ENCODE measurements at regions not wholly inside any gene's neighbourhood (a gene's known extent, or its start where the extent isn't known, plus 50 kb on each side); places are given as distances from the start of the nearest gene placed in this dataset.

DNA sequence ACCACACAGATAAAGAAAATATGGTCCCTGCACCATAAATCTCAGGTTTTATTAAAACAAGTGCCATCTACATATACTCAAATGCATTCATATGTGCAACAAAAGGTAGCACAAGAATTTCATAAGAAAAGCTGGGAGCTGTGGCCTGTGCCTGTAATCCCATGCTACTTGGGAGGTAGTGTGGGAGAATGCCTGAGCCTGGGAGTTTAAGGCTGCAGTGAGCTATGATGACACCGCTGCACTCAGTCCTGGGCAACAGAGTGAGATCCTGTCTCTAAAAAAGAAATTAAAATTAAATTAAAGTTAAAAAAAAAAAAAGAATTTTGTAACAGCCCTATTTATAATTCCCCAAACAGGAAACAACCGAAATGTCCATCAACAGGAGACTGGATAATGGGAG lies 81.3 kb upstream of the JADE1 start:
- H3K4me1 Mint-ChIP-seq = no peaks in the 10 kb centered on the region
- ChIA-PET CTCF (no interaction called here), POLR2A (no interaction called here)
- ATAC-seq (ENCODE audit: low read depth) = no peak
- no peaks in the 10 kb centered on the region for H3K27me3 Mint-ChIP-seq
- H3K27ac Mint-ChIP-seq = no peak overlapping the region
- no peak for DNase-seq
- H3K9me3 Mint-ChIP-seq = no peaks in the 10 kb centered on the region
- no peak overlapping the region for H3K4me3 Mint-ChIP-seq
- intact Hi-C loops (cut with micrococcal nuclease) = no loop called here
- H3K36me3 Mint-ChIP-seq (ENCODE audit: low read depth) = no peaks in the 10 kb centered on the region
- TF ChIP-seq, protein P1, sequence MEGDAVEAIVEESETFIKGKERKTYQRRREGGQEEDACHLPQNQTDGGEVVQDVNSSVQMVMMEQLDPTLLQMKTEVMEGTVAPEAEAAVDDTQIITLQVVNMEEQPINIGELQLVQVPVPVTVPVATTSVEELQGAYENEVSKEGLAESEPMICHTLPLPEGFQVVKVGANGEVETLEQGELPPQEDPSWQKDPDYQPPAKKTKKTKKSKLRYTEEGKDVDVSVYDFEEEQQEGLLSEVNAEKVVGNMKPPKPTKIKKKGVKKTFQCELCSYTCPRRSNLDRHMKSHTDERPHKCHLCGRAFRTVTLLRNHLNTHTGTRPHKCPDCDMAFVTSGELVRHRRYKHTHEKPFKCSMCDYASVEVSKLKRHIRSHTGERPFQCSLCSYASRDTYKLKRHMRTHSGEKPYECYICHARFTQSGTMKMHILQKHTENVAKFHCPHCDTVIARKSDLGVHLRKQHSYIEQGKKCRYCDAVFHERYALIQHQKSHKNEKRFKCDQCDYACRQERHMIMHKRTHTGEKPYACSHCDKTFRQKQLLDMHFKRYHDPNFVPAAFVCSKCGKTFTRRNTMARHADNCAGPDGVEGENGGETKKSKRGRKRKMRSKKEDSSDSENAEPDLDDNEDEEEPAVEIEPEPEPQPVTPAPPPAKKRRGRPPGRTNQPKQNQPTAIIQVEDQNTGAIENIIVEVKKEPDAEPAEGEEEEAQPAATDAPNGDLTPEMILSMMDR (IDR thresholded peaks at IDR 0.05) = no peak

DNA sequence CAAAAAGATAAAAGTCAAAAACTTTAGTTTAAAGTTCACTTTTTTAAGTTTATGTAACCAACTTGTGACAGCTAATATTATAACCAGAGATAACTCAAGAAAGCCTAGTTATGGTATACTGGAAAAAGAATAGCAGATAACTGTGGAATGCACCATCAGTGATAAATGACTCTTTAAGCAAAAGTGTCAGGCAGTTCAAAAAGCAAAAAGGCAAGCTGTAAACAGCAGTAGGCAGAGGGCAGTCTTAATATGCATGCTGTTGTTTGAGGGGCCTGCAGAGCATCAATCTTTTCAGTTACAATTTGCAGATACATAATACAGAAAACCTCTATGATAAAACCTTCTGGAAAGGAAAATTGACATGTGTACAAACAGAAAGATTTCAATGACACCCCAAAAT lies 81.8 kb upstream of the JADE1 start:
- Mint-ChIP-seq H3K9me3 (no peaks in the 10 kb centered on the region), H3K4me3 (no peak overlapping the region), H3K4me1 (no peaks in the 10 kb centered on the region), H3K27me3 (no peaks in the 10 kb centered on the region), H3K27ac (no peak overlapping the region), H3K36me3 (ENCODE audit: low read depth) (no peaks in the 10 kb centered on the region)
- DNase-seq (no peak), ATAC-seq (ENCODE audit: low read depth) (no peak)
- ChIA-PET POLR2A (no interaction called here), CTCF (no interaction called here)
- TF ChIP-seq, protein P1 (IDR thresholded peaks at IDR 0.05) = no peak
- intact Hi-C loops (cut with micrococcal nuclease) = no loop called here

DNA sequence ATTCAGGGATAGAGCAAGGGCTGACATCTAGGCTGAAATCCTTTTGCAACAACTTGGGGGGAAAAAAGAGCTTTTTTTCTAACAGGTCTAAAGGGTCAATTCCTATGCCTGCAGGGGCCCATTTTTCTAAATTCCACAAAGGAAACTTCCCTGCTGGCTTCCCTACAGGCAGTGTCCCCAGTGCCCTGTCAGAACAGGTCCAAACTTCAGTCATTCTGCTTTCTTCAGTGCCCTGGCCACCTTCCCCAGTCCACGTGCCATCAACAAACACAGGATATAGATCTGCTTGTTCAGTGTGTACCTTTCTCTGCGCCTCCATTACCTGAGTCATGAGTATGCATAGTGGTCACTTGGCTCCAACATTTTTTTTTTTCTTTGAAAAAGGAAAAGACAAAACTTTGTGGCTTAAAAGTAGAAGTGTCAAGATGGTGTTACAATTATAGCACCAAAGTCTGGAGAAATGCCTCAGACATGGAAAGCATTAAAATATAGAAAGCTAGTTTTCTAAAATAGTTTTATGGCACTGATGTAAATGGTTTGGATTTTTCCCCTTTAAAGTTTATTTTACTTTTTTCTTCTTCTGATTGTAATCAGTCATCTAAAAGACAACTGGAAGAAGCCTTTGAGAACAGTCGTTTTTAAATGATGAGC lies 84.0 kb upstream of the JADE1 start:
- Mint-ChIP-seq H3K4me1 (no peaks in the 10 kb centered on the region), H3K36me3 (ENCODE audit: low read depth) (no peaks in the 10 kb centered on the region), H3K27ac (no peak overlapping the region), H3K27me3 (no peaks in the 10 kb centered on the region), H3K9me3 (no peaks in the 10 kb centered on the region), H3K4me3 (no peak overlapping the region)
- TF ChIP-seq, protein P1 (IDR thresholded peaks at IDR 0.05) = no peak
- ATAC-seq (ENCODE audit: low read depth) = no peak
- intact Hi-C loops (cut with micrococcal nuclease) = no loop called here
- no peak for DNase-seq
- POLR2A ChIA-PET = no interaction called here
- CTCF ChIA-PET = no interaction called here

DNA sequence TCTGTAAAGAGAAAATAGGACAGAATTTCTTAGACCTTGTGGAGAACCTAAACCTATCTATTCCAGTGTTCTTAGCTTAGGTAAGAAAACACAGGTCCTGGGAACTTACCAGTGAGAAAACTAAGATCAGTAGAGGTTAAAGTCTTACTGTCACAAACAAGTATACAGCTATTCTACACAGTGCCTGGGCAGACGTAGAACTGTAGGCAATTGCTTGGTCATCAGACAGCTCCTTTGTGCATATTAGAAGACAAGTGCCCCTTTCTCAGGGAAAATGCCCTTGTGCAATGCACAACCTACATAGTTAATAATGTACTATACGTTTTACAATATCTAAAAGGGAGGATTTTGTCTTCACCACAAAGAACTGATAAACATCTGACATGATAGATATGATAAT lies 86.6 kb upstream of the JADE1 start:
- ATAC-seq (ENCODE audit: low read depth) = no peak

DNA sequence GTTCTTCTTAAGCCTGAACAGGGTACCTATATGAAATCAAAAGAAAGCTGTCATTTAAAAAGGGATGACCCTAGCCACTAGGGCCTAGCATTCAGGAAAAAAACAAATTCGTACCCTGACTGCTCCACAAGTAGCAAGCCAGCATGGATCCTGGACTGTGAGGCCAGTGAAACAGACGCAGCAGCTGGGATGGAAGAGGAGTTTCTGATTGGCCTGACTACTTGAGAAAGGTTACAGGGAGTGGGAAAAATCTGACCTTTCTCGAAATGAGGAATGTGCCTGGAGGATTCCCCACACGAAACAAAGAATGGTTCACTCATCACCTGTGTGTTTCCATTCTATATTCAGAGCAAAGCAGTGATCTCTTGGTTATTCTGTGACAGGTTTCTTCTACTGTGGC lies 87.6 kb upstream of the JADE1 start:
- intact Hi-C loops (cut with micrococcal nuclease) = no loop called here
- no peak overlapping the region for H3K27ac Mint-ChIP-seq
- DNase-seq = no peak
- ATAC-seq (ENCODE audit: low read depth) = no peak
- H3K9me3 Mint-ChIP-seq = no peaks in the 10 kb centered on the region
- TF ChIP-seq, protein P1 (IDR thresholded peaks at IDR 0.05) = no peak
- H3K27me3 Mint-ChIP-seq = peaks cover 2% of the 10 kb centered on the region
- CTCF ChIA-PET = no interaction called here
- H3K4me3 Mint-ChIP-seq = no peak overlapping the region
- POLR2A ChIA-PET = no interaction called here
- no peaks in the 10 kb centered on the region for H3K4me1 Mint-ChIP-seq
- no peaks in the 10 kb centered on the region for H3K36me3 Mint-ChIP-seq (ENCODE audit: low read depth)

More for the DNA sequence above, 86.6 kb upstream of the JADE1 start:
- ChIA-PET CTCF (no interaction called here), POLR2A (no interaction called here)
- Mint-ChIP-seq H3K4me3 (no peak overlapping the region), H3K4me1 (no peaks in the 10 kb centered on the region), H3K9me3 (no peaks in the 10 kb centered on the region), H3K36me3 (ENCODE audit: low read depth) (no peaks in the 10 kb centered on the region), H3K27ac (no peak overlapping the region), H3K27me3 (peaks cover 2% of the 10 kb centered on the region)
- intact Hi-C loops (cut with micrococcal nuclease) = no loop called here
- DNase-seq = no peak
- TF ChIP-seq, protein P1 (IDR thresholded peaks at IDR 0.05) = no peak

Measured in activated B cell treated with CpG ODN at 0.5 μM for 24 hours (primary cell).